ENCODE measurements at regions not wholly inside any gene's neighbourhood (a gene's known extent, or its start where the extent isn't known, plus 50 kb on each side); places are given as distances from the start of the nearest gene placed in this dataset.
"Not testable (repeated sequence)": the region's sequence is repeated elsewhere in the genome, so short reads cannot be mapped to it uniquely, and the experiment has no call there.

DNA sequence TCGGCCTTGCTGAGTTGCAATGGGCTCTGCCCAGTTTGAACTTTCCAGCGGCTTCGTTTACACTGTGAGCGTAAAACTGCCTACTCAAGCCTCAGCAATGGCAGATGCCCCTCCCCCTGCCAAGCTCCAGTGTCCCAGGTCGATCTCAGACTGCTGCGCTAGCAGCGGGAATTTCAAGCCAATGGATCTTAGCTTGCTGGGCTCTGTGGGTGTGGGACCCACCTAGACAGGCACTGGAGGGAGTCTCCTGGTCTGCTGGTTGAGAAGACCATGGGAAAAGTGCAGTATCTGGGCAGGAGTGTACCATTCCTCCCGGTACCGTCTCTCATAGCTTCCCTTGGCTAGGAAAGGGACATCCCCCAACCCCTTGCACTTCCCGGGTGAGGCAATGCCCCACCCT lies 88.2 kb downstream of the KLHL28 start:
- DNase-seq (ENCODE audit: low spot score): no peak

DNA sequence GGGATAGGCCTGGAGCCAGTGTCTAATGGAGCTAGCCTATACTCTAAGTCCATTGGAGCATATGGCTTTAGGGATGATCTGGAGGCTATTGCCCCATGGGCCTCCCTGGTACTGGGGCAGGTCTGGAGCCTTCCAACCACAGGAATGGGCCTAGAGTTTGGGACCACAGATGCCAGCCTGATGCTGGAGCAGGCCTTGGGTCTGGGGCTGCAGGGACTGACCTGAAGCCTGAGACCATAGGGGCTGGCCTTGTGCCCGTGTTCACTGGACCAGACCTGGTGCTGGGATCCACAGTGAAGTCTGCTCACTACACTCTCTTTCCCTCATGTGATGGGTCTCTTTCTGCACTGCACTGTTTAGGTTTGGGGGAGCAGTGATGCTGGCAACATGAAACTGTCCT lies 95.0 kb downstream of the KLHL28 start:
- DNase-seq (ENCODE audit: low spot score): no peak

DNA sequence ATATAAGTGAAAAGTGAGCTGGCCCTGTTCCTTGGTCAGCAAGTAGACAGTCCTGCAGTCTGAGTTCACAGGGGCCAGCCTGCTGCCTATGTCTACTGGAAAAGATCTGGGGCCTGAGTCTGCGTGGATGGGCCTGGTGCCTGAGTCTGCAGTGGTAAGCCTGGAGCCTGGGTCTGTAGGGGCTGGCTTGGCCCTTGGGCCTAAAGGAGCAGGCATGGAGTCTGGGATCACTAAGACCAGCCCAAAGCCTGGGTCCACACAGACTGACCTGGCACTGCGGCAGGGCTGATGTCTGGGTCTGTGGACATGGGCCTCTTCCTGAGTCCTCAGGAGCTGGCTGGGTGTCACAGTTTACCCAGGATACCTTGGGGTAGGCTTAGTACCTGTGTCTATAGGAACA lies 95.4 kb downstream of the KLHL28 start:
- no peak for DNase-seq (ENCODE audit: low spot score)

DNA sequence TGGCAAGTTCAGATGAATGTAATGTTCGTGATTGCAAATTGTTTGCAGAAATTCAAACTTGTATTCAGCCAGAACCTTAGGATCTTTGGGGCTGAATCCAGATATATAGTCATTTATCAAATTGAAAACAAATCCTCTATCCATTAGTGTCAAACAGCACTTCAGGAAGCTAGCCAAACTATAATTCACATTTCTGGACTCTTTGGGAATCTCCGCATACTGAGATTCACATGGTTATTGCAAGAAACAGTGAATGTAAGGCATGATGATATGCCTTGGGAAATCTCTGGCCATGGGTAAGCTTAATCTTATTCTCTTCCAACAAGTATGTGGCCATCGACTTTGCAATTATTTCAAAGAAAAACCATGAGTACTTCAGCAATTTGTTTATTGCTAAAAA lies 98.5 kb downstream of the KLHL28 start:
- DNase-seq (ENCODE audit: low spot score): no peak

DNA sequence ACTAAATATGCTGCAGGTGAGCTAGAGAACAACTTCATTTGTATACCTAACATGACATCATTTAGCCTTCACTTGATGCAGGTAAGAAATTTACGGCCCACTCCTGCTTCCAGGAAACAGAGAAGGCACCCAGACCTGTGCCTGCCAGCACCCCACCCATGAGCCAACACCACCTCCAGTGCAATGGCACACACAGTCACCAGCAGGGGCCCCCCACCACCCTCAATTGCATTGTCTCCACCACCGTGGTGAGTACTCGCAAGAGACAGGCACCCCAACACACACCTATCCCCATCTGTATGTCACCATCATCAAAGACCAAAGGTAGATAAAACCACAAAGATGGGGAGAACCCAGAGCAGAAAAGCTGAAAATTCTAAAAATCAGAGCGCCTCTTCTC lies 107.6 kb downstream of the KLHL28 start:
- no peak for DNase-seq (ENCODE audit: low spot score)

DNA sequence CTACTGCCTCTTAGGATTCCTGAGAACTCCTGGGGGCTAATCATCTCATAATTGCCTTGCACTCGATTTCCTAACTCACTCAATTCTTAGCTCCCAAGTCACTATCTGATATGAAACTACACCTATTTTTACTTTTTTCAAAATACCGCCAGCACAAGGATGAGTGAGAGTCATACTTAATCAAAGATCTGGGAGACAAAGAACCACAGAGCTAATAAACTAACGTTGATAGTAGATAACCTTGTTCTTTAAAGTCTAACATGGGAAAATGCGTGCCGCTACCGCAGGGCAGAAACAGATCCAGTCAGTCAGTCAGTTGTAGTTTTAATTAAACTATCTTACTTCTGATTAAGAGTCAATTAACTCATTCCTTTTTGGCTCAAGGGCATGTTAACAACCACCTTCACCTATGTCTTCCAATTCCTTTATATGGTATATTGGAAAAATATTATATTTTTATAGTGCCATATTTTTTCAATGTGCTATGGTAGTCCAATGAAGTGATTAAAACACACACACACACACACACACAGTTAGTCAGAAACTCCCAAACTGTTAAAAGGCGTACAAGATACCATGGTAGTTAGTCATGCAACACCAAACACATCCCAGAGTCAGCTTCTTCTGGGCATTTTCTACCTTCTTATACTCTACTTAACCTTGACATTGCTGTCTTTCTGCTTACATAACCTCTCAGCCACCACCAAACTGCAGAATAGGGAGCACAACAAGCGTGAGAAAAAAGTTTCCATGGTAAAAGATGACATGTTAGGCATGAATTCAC lies 114.0 kb downstream of the KLHL28 start:
- no peak for DNase-seq (ENCODE audit: low spot score)

DNA sequence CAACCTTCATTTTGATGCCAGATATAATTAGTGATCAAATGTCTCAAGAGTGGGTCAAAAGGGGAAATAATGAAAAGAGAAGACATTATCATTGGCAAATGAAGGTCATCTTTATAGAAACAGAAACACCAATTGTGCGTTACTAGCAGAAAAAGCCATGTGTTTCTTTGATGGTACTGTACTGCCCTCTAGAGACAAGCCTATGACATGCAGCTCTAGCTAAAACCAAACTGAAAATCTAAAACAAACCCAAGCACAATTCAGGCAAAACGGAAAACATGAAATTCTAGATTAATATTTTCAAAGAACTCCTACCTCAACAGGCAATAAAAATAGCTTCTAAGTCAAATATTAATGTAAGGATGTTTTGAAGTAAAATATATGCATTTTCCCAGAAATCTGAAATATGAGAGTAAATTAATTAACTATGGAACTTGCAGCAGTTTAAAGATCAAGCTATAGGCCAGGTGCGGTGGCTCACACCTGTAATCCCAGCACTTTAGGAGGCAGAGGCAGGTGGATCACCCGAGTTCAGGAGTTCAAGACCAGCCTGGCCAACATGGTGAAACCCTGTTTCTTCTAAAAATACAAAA lies 115.4 kb downstream of the KLHL28 start:
- DNase-seq (ENCODE audit: low spot score): peak; percentile 30

DNA sequence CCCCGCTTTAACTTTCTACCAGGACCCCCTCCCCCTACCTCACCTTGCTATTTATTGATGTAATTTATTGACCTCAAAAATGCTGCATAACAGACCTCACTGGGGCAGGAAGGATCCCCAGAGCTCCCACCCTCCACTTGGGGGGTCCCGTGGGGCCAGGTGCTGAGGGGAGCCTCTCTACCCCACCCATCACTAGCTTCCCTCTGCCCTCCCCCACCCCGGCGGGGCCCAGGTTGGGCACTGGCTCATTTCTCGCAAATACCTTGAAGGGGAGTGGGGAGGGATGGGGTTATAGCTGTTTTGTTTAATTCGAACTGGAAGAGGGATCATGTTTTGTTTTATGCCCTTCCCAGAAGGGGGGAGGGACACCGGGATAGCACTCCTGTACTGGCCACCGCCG lies 125.8 kb downstream of the KLHL28 start:
- DNase-seq (ENCODE audit: low spot score): not testable (repeated sequence)

DNA sequence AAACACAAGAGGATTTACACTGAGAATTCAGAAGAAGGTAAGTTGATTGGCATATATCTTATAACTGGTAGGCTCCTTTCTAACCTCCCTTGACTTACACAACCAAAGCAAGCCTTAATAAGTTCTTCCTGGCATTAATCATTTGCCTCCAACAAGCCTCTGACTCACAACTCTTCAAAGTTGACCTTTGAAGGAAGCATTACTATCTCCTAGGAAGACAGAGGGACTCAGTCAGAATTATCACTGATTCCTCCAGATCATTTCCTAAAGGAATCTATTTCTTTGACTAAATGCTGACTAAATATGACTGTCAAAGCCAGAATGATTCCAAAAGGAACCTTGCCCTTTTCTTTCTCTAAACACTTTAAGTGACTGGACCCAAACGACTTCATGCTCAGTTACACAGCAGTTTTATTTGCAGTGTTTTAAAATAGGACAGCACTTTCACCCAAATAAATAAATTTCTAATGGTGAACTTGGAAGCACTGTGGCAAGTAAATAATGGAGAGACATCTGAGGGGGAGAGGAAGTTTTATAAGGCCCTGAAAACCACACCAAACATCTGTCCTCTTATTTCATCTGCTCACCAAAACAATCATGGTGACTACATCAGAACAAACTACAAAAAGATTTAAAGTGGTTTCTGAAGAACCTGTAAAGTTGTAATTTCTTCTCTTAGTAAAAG lies 128.2 kb downstream of the KLHL28 start:
- no peak for DNase-seq (ENCODE audit: low spot score)

DNA sequence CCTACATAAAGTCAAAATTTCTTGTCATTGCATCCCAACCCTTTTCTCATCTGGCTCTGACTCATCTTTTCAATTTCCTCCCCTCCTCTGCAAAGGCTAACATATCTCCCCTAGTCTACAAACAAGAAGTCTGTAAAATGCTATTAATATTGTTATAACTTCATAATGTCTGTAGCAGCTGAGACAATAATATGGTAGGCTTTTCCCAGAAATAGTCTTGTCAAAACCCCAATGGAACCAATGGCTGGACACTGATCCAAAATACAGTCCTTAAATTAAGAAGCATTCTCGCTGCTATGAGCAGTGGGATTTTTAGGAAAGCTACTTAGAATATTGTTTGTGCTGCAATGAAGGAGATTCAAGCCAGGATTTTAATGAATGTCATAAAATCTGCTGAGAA lies 131.4 kb downstream of the KLHL28 start:
- DNase-seq (ENCODE audit: low spot score): no peak

DNA sequence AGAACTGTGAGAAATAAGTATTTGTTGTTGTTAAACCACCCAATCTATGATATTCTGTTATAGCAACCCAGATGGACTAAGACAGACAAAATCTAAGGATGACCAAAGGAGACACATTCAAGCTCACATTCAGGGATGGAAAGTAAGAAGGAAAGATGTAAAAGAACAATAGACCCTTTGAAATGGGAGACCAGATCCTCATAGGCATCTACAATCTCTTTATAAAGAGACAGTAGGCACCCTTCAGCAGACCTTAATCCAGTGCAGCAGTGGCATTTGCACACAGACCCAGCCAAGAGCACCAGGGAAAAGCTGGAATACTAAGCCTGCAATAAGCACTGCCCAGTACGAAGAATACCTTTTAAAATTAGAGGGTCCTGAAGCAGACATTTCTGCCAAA lies 132.7 kb downstream of the KLHL28 start:
- DNase-seq (ENCODE audit: low spot score): no peak

DNA sequence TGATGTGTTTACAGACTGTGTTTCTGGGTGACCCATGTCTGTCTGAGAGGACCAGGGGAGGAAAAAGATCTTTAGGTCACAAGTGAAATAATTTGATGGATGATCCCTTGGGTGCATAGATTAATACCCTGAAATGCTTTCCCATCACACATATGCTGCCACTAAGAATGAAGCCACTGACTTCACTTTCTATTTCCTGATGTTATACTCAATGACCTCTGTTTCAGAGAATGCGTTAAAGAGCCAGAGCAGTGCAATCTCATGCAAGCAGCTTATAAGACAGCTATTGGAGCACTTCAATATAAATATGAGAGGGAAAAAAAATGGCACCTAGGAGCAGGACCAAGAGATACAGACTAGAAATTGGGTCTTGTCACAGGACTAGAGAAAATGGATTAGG lies 133.7 kb downstream of the KLHL28 start:
- DNase-seq (ENCODE audit: low spot score): no peak

DNA sequence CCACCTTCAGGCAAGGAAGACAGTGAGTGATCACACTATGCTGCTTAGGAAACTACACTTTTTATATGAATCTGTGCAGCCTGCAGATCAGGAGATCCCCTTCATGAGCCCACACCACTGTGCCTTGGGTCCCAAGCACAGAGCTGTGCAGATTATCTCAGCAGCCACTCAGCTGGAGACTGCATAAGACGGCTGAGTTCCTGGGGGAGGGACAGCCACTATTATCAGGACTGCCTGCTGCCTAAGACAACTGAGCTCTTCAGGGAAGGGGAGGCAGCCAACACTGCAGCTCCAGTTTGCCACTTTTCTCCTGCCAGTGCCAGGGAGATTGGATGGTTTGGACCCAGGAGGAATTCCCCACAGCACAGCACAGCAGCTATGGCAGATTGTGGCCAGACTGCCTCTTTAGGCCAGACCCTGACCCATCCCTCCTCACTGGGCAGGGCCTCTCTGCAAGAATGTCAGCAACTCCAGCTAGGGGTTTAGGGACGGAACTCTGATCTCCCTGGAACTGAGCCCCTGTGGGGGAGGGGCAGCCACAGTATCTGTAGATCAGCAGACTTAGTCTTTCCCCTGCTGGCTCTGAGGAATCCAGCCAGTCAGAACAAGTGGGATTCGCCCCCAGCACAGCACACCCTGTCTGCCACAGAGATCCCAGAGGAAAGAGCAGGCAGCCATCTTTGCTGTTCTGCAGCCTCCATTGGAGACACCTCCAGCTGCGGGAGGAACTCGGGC lies 141.3 kb downstream of the KLHL28 start:
- no peak for DNase-seq (ENCODE audit: low spot score)

DNA sequence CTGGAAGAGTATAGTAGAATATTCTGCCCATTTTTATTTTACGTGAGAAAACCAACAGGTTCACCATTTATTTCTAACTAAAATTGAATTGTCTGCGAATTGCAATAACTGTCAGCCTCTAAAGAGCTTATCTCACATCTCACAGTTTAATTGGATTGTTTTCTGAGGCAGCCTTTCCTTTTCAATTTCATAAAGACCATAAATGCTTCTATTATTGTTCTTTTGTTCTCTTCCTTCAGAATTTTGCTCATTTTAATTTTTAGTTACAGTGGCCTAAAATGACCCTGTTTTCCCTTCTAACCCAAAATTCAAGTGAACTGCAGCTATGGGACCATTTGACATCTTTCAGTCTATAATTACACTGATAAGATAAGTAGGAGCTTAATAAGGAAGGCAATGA lies 147.6 kb downstream of the KLHL28 start:
- DNase-seq (ENCODE audit: low spot score): no peak

DNA sequence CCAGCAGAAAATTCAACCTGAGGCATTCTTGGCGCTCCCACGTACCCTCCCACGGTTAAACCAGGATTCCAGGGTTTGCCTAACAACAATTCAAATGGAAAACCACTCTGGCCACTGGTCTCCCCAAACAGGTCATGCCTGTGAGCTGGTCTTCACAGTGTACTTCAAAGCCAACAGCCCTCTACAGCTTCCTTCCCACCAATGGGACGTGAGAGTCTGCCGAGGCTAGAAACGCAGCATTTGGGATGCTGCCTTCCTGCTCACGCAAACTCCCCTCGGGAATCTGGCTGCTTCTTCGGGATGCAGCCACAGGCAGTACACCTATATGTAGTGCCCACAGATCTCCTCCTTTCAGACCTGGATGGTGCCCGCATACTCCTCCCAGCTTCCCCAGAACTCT lies 149.1 kb downstream of the KLHL28 start:
- no peak for DNase-seq (ENCODE audit: low spot score)

DNA sequence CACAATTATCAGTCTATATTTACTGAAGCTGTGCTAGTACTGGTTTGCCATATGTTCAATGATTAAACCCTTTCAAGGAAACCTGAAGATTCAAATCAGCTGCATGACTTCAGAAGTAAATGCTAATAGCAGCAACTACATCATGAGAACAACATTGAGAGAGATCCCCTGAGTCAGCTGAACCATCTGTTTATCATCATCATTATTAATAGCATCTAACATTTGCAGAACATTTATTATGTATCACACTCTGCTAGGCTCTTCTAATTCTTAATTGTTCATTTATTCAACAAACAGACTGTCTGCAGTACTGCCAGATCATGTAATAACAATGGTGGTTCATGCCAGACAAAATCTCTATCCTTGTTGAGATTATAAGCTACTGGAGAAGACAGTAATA lies 157.4 kb downstream of the KLHL28 start:
- no peak for DNase-seq (ENCODE audit: low spot score)

DNA sequence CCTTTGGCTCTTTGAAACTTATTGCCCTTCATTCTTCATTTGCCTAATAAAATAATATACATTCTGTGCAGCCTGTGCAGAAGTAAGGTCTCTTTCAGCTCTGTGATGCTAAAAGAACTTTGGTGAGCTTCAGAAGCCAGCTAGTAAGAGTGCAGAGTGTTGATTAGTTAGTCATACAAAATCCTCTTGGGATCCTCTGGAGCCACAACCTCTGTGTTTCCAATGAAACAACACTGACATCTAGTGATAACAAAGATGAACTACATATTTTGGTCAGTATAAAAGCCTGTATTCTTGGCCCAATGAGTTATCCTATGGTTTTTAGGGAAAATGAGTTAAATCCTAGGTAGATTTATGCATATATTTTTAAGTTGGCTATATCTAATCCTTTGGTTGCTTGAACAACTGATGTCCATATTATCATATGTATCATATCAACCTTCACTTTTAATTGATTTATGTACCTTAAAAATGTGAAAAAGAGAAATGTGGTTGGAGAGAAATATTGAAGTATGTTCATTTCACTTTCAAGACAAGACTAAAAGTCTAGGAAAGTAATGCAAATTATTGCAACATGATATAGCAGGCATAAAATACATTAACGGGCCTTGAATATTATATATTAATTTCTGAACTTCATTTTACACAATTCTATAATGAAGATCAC lies 158.4 kb downstream of the KLHL28 start:
- DNase-seq (ENCODE audit: low spot score): peak; percentile 56

DNA sequence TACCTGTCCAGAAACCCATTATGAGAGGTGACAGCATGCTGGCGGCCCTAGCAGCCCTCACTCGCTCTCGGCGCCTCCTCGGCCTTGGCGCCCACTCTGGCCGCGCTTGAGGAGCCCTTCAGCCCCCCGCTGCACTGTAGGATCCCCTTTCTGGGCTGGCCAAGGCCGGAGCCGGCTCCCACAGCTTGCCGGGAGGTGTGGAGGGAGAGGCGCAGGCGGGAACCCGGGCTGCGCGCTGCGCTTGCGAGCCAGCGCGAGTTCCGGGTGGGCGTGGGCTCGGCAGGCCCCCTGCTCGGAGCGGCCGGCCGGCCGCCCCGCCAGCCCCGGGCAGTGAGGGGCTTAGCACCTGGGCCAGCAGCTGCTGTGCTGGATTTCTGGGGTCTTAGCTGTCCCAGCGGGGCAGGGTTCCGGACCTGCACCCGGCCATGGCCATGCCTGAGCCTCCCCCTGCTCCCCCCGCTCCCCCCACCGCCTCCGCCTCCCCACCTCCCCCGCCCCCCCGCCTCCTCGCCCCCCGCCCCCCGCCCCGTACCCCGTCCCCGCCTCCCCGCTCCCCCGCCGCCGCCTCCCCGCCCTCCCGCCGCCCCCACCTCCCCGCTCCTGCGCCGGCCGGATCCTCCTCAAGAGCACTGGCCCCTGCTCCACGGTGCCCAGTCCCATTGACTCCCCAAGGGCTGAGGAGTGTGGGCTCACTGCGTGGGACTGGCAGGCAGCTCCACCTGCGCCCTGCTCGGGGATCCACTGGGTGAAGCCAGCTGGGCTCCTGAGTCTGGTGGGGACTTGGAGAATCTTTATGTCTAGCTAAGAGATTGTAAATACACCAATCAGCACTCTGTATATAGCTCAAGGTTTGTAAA lies 163.1 kb downstream of the KLHL28 start:
- DNase-seq (ENCODE audit: low spot score): no peak

DNA sequence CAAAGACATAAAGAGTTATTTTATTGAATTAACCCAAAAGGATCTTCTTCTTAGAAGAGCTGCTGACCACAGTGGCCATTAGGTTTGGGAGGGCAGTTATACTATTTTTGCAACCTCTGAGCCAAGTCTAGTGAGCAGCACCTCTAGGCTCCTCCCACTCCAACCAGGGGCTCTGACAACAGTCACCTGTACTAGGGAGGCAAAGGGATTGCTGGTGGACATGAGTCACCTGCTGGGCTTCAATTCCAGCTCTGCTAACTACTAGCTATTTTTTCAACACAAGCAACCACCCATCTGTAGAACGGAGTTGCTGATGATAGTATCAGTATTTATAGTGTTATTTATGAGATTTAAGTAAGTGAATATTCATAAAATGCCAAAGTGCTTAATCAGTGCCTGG lies 166.0 kb downstream of the KLHL28 start:
- peak; percentile 14 for DNase-seq (ENCODE audit: low spot score)

DNA sequence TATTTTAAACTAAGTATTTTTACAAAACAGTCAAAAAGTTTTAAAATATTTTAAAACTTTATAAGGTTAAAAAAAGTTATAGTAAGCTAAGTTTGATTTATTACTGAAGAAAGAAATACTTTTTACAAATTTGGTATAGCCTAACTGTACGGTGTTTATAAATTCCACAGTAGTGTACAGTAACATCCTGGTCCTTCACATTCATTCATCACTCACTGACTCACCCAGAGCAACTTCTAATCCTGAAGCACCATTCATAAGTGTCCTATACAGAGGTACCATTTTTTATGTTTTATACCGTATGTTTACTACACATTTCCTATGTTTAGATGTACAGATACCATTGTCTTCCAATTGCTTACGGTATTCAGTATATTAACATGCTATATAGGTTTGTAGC lies 170.0 kb downstream of the KLHL28 start:
- DNase-seq (ENCODE audit: low spot score): no peak

DNA sequence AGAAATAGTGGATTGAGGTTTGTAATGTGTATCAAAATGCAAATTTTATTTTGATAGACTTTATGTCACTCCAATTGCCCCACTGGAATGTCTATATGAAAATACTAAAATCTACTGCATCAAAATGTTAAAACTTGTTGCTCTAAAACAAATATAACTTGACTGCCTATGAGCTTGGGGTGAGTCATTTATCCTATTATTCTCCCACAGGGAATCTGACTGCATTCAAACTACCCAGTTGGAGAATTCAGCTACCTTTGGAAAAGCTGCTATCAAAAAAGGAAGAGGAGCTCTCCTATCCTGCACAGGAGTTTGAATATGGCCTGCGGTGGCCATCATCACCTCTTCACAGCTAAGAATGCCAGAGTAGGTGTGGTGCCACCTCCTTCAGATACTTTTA lies 173.1 kb downstream of the KLHL28 start:
- no peak for DNase-seq (ENCODE audit: low spot score)
